MM.1S (cell line): ENCODE measurements at regions not wholly inside any gene's neighbourhood (a gene's known extent, or its start where the extent isn't known, plus 50 kb on each side); places are given as distances from the start of the nearest gene placed in this dataset.

Experiments used
- EZH2 ChIP-seq: fragments of 300-600 bp; sonication (generic); optimal IDR thresholded peaks from 2 replicates; pipeline ENCODE3; 2017; ENCODE audit warnings: low read depth, mild to moderate bottlenecking, antibody characterized with exemption, low read length, mixed read lengths
- EZH2phosphoT487 ChIP-seq: fragments of 300-600 bp; sonication (generic); IDR thresholded peaks from 2 replicates; pipeline ENCODE4 v1.6.1; 2018; ENCODE audit warnings: antibody characterized with exemption, low read length
- TF ChIP-seq, protein P1 (sequence below): fragments of 300-600 bp; sonication (generic); IDR thresholded peaks from 2 replicates; pipeline ENCODE4 v1.5.1; 2016; ENCODE audit warnings: antibody characterized with exemption, low read length, mixed read lengths

DNA sequence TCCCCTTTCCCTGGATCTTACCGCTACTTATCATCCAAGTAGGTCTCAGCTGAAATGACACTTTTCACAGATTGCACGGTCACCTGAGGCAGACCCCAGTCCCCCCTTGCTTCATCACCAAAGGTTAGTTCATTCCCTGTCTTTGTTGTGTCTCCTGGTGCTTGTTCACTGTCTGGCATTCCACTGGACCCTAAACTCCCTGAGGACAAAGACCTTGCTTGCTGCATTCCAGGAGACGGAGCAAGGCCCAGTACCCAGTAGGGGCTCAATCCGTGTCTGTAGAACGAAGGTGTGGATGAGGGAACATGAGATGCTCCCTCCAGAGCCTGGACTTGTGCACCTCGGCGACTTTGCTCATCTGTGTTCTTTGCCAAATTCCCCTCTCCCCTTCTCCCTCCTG, 160.0 kb downstream of the RAB11FIP2 start:
- TF ChIP-seq, protein P1, sequence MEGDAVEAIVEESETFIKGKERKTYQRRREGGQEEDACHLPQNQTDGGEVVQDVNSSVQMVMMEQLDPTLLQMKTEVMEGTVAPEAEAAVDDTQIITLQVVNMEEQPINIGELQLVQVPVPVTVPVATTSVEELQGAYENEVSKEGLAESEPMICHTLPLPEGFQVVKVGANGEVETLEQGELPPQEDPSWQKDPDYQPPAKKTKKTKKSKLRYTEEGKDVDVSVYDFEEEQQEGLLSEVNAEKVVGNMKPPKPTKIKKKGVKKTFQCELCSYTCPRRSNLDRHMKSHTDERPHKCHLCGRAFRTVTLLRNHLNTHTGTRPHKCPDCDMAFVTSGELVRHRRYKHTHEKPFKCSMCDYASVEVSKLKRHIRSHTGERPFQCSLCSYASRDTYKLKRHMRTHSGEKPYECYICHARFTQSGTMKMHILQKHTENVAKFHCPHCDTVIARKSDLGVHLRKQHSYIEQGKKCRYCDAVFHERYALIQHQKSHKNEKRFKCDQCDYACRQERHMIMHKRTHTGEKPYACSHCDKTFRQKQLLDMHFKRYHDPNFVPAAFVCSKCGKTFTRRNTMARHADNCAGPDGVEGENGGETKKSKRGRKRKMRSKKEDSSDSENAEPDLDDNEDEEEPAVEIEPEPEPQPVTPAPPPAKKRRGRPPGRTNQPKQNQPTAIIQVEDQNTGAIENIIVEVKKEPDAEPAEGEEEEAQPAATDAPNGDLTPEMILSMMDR = no peak
- TF ChIP-seq EZH2 (no peak), EZH2phosphoT487 (no peak)
